ENCODE measurements at regions not wholly inside any gene's neighbourhood (a gene's known extent, or its start where the extent isn't known, plus 50 kb on each side); places are given as distances from the start of the nearest gene placed in this dataset.

- Histone ChIP-seq H3K27ac (ENCODE audit: low read length) (peak overlapping the region; percentile 22), H4K20me1 (ENCODE audit: insufficient read depth) (no peaks in the 10 kb centered on the region), H3K79me2 (replicated peaks; ENCODE audit: insufficient read depth, low read length) (no peaks in the 10 kb centered on the region), H3K4me3 (ENCODE audit: low read length) (no peak overlapping the region), H3K9me3 (ENCODE audit: low read length) (no peaks in the 10 kb centered on the region), H3K9ac (ENCODE audit: low read length) (no peak overlapping the region), H3K36me3 (ENCODE audit: insufficient read depth, low read length) (no peaks in the 10 kb centered on the region), H3K27me3 (ENCODE audit: insufficient read depth, low read depth, low read length) (no peaks in the 10 kb centered on the region), H3K9me2 (ENCODE audit: insufficient read depth, low read length) (no peaks in the 10 kb centered on the region), H3F3A (ENCODE audit: insufficient read depth, low read length, poor library complexity, severe bottlenecking) (no peaks in the 10 kb centered on the region), H2AFZ (ENCODE audit: low read depth, low read length) (no peak overlapping the region), H3K4me2 (ENCODE audit: low read length) (no peak overlapping the region)
- peak; percentile 34 for TF ChIP-seq POLR2AphosphoS5 (IDR thresholded peaks at IDR 0.05)
- no peak for TF ChIP-seq MXI1 (conservative IDR thresholded peaks at IDR 0.05; ENCODE audit: poor library complexity, severe bottlenecking)
- TF ChIP-seq TAF1 (IDR thresholded peaks at IDR 0.05; ENCODE audit: low read depth), result no peak
- TF ChIP-seq REST (IDR thresholded peaks at IDR 0.05; ENCODE audit: borderline replicate concordance), result peak; percentile 58
- TF ChIP-seq RAD21 (conservative IDR thresholded peaks at IDR 0.05), result peak; percentile 13
- TF ChIP-seq SMC3 (conservative IDR thresholded peaks at IDR 0.05; ENCODE audit: poor library complexity), result no peak
- peak; percentile 86 for TF ChIP-seq EP300 (conservative IDR thresholded peaks at IDR 0.05; ENCODE audit: poor library complexity, severe bottlenecking)
These were observed 861.4 kb upstream of the RAG2 start for GRCh38 chr11:37459456-37459855.

DNA sequence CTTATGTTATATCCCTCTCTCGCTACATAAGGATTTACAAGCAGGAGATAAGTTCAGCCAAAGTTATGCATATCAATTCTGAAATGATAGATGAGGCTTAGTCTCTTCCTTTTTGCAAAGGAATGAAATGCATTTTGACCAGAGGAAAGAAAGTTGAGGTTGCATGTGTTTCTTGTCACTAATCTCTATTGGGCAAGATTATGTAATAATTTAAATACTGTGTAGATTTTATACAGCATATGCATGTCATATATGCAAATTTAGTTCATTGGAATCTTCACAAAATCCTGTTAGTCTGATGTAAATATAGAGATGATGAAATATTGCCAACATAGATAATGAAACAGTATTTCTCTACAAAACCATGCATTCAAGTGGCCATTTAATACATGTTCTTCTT lies 858.7 kb upstream of the RAG2 start:
- no peak overlapping the region for H3K27ac ChIP-seq (ENCODE audit: low read length)
- H3K79me2 ChIP-seq (replicated peaks; ENCODE audit: insufficient read depth, low read length), result no peaks in the 10 kb centered on the region
- no peak overlapping the region for H2AFZ ChIP-seq (ENCODE audit: low read depth, low read length)
- H3K9me3 ChIP-seq (ENCODE audit: low read length), result no peaks in the 10 kb centered on the region
- TF ChIP-seq SMC3 (conservative IDR thresholded peaks at IDR 0.05; ENCODE audit: poor library complexity), result no peak
- no peak for TF ChIP-seq EZH2 (IDR thresholded peaks at IDR 0.05; ENCODE audit: borderline replicate concordance, insufficient read depth, low read length, poor library complexity, severe bottlenecking)
- no peak for TF ChIP-seq REST (IDR thresholded peaks at IDR 0.05; ENCODE audit: borderline replicate concordance)
- no peak for TF ChIP-seq POLR2AphosphoS5 (IDR thresholded peaks at IDR 0.05)
- TF ChIP-seq, protein P1, sequence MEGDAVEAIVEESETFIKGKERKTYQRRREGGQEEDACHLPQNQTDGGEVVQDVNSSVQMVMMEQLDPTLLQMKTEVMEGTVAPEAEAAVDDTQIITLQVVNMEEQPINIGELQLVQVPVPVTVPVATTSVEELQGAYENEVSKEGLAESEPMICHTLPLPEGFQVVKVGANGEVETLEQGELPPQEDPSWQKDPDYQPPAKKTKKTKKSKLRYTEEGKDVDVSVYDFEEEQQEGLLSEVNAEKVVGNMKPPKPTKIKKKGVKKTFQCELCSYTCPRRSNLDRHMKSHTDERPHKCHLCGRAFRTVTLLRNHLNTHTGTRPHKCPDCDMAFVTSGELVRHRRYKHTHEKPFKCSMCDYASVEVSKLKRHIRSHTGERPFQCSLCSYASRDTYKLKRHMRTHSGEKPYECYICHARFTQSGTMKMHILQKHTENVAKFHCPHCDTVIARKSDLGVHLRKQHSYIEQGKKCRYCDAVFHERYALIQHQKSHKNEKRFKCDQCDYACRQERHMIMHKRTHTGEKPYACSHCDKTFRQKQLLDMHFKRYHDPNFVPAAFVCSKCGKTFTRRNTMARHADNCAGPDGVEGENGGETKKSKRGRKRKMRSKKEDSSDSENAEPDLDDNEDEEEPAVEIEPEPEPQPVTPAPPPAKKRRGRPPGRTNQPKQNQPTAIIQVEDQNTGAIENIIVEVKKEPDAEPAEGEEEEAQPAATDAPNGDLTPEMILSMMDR (IDR thresholded peaks at IDR 0.05; ENCODE audit: poor library complexity, severe bottlenecking), result no peak
- TF ChIP-seq TAF1 (IDR thresholded peaks at IDR 0.05; ENCODE audit: low read depth), result no peak
- no peak for TF ChIP-seq RAD21 (conservative IDR thresholded peaks at IDR 0.05)
- TF ChIP-seq MXI1 (conservative IDR thresholded peaks at IDR 0.05; ENCODE audit: poor library complexity, severe bottlenecking), result no peak
- no peak for TF ChIP-seq EP300 (conservative IDR thresholded peaks at IDR 0.05; ENCODE audit: poor library complexity, severe bottlenecking)
- no peaks in the 10 kb centered on the region for H3K9me2 ChIP-seq (ENCODE audit: insufficient read depth, low read length)
- H3K4me2 ChIP-seq (ENCODE audit: low read length), result no peak overlapping the region
- no peaks in the 10 kb centered on the region for H3K36me3 ChIP-seq (ENCODE audit: insufficient read depth, low read length)
- no peaks in the 10 kb centered on the region for H4K20me1 ChIP-seq (ENCODE audit: insufficient read depth)
- H3F3A ChIP-seq (ENCODE audit: insufficient read depth, low read length, poor library complexity, severe bottlenecking), result no peaks in the 10 kb centered on the region
- no peak overlapping the region for H3K9ac ChIP-seq (ENCODE audit: low read length)
- H3K4me3 ChIP-seq (ENCODE audit: low read length), result no peak overlapping the region
- H3K27me3 ChIP-seq (ENCODE audit: insufficient read depth, low read depth, low read length), result no peaks in the 10 kb centered on the region
